ENCODE measurements at regions not wholly inside any gene's neighbourhood (a gene's known extent, or its start where the extent isn't known, plus 50 kb on each side); places are given as distances from the start of the nearest gene placed in this dataset.

- Histone ChIP-seq H3K4ac (ENCODE audit: low read depth, low read length) (no peak overlapping the region), H3K79me1 (ENCODE audit: low read length) (no peaks in the 10 kb centered on the region), H2AK5ac (ENCODE audit: low read length) (no peak overlapping the region), H3K9ac (ENCODE audit: low read length) (no peak overlapping the region), H3K18ac (ENCODE audit: low read length) (no peak overlapping the region), H3K4me1 (ENCODE audit: control insufficient read depth, low read depth, low read length) (no peaks in the 10 kb centered on the region), H3K27ac (ENCODE audit: low read depth, low read length) (no peak overlapping the region), H3K27me3 (ENCODE audit: insufficient read depth, low read length, poor library complexity) (no peaks in the 10 kb centered on the region), H3K36me3 (ENCODE audit: control insufficient read depth, insufficient read depth, low read length) (no peaks in the 10 kb centered on the region), H3K4me3 (ENCODE audit: low read length) (no peak overlapping the region), H3K4me2 (ENCODE audit: low read length) (no peak overlapping the region), H2BK15ac (replicated peaks; ENCODE audit: low read depth) (no peak overlapping the region), H4K5ac (ENCODE audit: low read length) (no peak overlapping the region), H3K79me2 (ENCODE audit: control insufficient read depth, insufficient read depth, low read length) (no peaks in the 10 kb centered on the region), H2BK120ac (ENCODE audit: low read depth, low read length) (no peak overlapping the region), H3K23ac (ENCODE audit: low read length) (no peak overlapping the region), H4K8ac (ENCODE audit: low read depth, low read length) (no peak overlapping the region), H2BK5ac (ENCODE audit: low read length) (no peak overlapping the region), H3K56ac (ENCODE audit: low read length) (no peak overlapping the region)
- WGBS (ENCODE audit: extremely low coverage, insufficient coverage, low lambda C conversion rate), result no CpG with 5 or more reads among the region's 3 CpGs
- no peak for DNase-seq
Measured at GRCh38 chr5:118603278-118603677, 385.1 kb downstream of the DTWD2 start.

- no peak overlapping the region for H2BK120ac ChIP-seq (ENCODE audit: low read depth, low read length)
- DNase-seq, result no peak
- H2AK5ac ChIP-seq (ENCODE audit: low read length), result no peak overlapping the region
- no peak overlapping the region for H3K56ac ChIP-seq (ENCODE audit: low read length)
- no peak overlapping the region for H2BK15ac ChIP-seq (replicated peaks; ENCODE audit: low read depth)
- no peaks in the 10 kb centered on the region for H3K79me1 ChIP-seq (ENCODE audit: low read length)
- no peaks in the 10 kb centered on the region for H3K27me3 ChIP-seq (ENCODE audit: insufficient read depth, low read length, poor library complexity)
- H3K27ac ChIP-seq (ENCODE audit: low read depth, low read length), result no peak overlapping the region
- H3K9ac ChIP-seq (ENCODE audit: low read length), result no peak overlapping the region
- no peaks in the 10 kb centered on the region for H3K36me3 ChIP-seq (ENCODE audit: control insufficient read depth, insufficient read depth, low read length)
- H4K5ac ChIP-seq (ENCODE audit: low read length), result no peak overlapping the region
- H2BK5ac ChIP-seq (ENCODE audit: low read length), result no peak overlapping the region
- H3K4me1 ChIP-seq (ENCODE audit: control insufficient read depth, low read depth, low read length), result no peaks in the 10 kb centered on the region
- H3K4ac ChIP-seq (ENCODE audit: low read depth, low read length), result no peak overlapping the region
- H3K23ac ChIP-seq (ENCODE audit: low read length), result no peak overlapping the region
- WGBS (ENCODE audit: extremely low coverage, insufficient coverage, low lambda C conversion rate), result no CpG with 5 or more reads among the region's 3 CpGs
- H3K79me2 ChIP-seq (ENCODE audit: control insufficient read depth, insufficient read depth, low read length), result no peaks in the 10 kb centered on the region
- no peak overlapping the region for H3K4me2 ChIP-seq (ENCODE audit: low read length)
- no peak overlapping the region for H3K4me3 ChIP-seq (ENCODE audit: low read length)
- H4K8ac ChIP-seq (ENCODE audit: low read depth, low read length), result no peak overlapping the region
- H3K18ac ChIP-seq (ENCODE audit: low read length), result no peak overlapping the region
Measured at GRCh38 chr5:118598311-118598710, 390.0 kb downstream of the DTWD2 start.

- H3K27ac ChIP-seq (ENCODE audit: low read depth, low read length), result no peak overlapping the region
- no peaks in the 10 kb centered on the region for H3K27me3 ChIP-seq (ENCODE audit: insufficient read depth, low read length, poor library complexity)
- no peak overlapping the region for H3K56ac ChIP-seq (ENCODE audit: low read length)
- no peak overlapping the region for H2BK15ac ChIP-seq (replicated peaks; ENCODE audit: low read depth)
- WGBS (ENCODE audit: extremely low coverage, insufficient coverage, low lambda C conversion rate), result no CpG with 5 or more reads among the region's 3 CpGs
- H2BK120ac ChIP-seq (ENCODE audit: low read depth, low read length), result no peak overlapping the region
- no peak overlapping the region for H3K4ac ChIP-seq (ENCODE audit: low read depth, low read length)
- no peak overlapping the region for H3K4me2 ChIP-seq (ENCODE audit: low read length)
- no peak for DNase-seq
- H3K4me3 ChIP-seq (ENCODE audit: low read length), result no peak overlapping the region
- H3K4me1 ChIP-seq (ENCODE audit: control insufficient read depth, low read depth, low read length), result no peaks in the 10 kb centered on the region
- H4K8ac ChIP-seq (ENCODE audit: low read depth, low read length), result no peak overlapping the region
- H2BK5ac ChIP-seq (ENCODE audit: low read length), result no peak overlapping the region
- no peaks in the 10 kb centered on the region for H3K79me2 ChIP-seq (ENCODE audit: control insufficient read depth, insufficient read depth, low read length)
- H3K36me3 ChIP-seq (ENCODE audit: control insufficient read depth, insufficient read depth, low read length), result no peaks in the 10 kb centered on the region
- H3K18ac ChIP-seq (ENCODE audit: low read length), result no peak overlapping the region
- H3K23ac ChIP-seq (ENCODE audit: low read length), result no peak overlapping the region
- no peak overlapping the region for H2AK5ac ChIP-seq (ENCODE audit: low read length)
- H4K5ac ChIP-seq (ENCODE audit: low read length), result no peak overlapping the region
- H3K79me1 ChIP-seq (ENCODE audit: low read length), result no peaks in the 10 kb centered on the region
- H3K9ac ChIP-seq (ENCODE audit: low read length), result no peak overlapping the region
Measured at GRCh38 chr5:118597543-118597942, 390.8 kb downstream of the DTWD2 start.

- Histone ChIP-seq H3K79me2 (ENCODE audit: control insufficient read depth, insufficient read depth, low read length) (no peaks in the 10 kb centered on the region), H2BK5ac (ENCODE audit: low read length) (no peak overlapping the region), H4K5ac (ENCODE audit: low read length) (no peak overlapping the region), H4K8ac (ENCODE audit: low read depth, low read length) (no peak overlapping the region), H3K18ac (ENCODE audit: low read length) (no peak overlapping the region), H3K27me3 (ENCODE audit: insufficient read depth, low read length, poor library complexity) (no peaks in the 10 kb centered on the region), H3K4ac (ENCODE audit: low read depth, low read length) (no peak overlapping the region), H3K27ac (ENCODE audit: low read depth, low read length) (no peak overlapping the region), H3K36me3 (ENCODE audit: control insufficient read depth, insufficient read depth, low read length) (no peaks in the 10 kb centered on the region), H2AK5ac (ENCODE audit: low read length) (no peak overlapping the region), H3K56ac (ENCODE audit: low read length) (no peak overlapping the region), H3K79me1 (ENCODE audit: low read length) (no peaks in the 10 kb centered on the region), H2BK15ac (replicated peaks; ENCODE audit: low read depth) (no peak overlapping the region), H3K23ac (ENCODE audit: low read length) (no peak overlapping the region), H3K9ac (ENCODE audit: low read length) (no peak overlapping the region), H3K4me1 (ENCODE audit: control insufficient read depth, low read depth, low read length) (no peaks in the 10 kb centered on the region), H3K4me3 (ENCODE audit: low read length) (no peak overlapping the region), H2BK120ac (ENCODE audit: low read depth, low read length) (no peak overlapping the region), H3K4me2 (ENCODE audit: low read length) (no peak overlapping the region)
- no peak for DNase-seq
- whole genome bisulfite sequencing (ENCODE audit: extremely low coverage, insufficient coverage, low lambda C conversion rate), result no CpG with 5 or more reads among the region's 4 CpGs
Measured at GRCh38 chr5:118596255-118596654, 392.1 kb downstream of the DTWD2 start.

GRCh38 chr5:118593003-118593328 lies 395.4 kb downstream of the DTWD2 start:
- Histone ChIP-seq H2BK15ac (replicated peaks; ENCODE audit: low read depth) (no peak overlapping the region), H4K8ac (ENCODE audit: low read depth, low read length) (no peak overlapping the region), H3K27ac (ENCODE audit: low read depth, low read length) (no peak overlapping the region), H3K79me1 (ENCODE audit: low read length) (no peaks in the 10 kb centered on the region), H3K23ac (ENCODE audit: low read length) (no peak overlapping the region), H2BK120ac (ENCODE audit: low read depth, low read length) (no peak overlapping the region), H3K4me2 (ENCODE audit: low read length) (no peak overlapping the region), H3K79me2 (ENCODE audit: control insufficient read depth, insufficient read depth, low read length) (no peaks in the 10 kb centered on the region), H3K36me3 (ENCODE audit: control insufficient read depth, insufficient read depth, low read length) (no peaks in the 10 kb centered on the region), H3K18ac (ENCODE audit: low read length) (no peak overlapping the region), H3K56ac (ENCODE audit: low read length) (no peak overlapping the region), H3K4ac (ENCODE audit: low read depth, low read length) (no peak overlapping the region), H2BK5ac (ENCODE audit: low read length) (no peak overlapping the region), H3K4me1 (ENCODE audit: control insufficient read depth, low read depth, low read length) (no peaks in the 10 kb centered on the region), H3K9ac (ENCODE audit: low read length) (no peak overlapping the region), H2AK5ac (ENCODE audit: low read length) (no peak overlapping the region), H4K5ac (ENCODE audit: low read length) (no peak overlapping the region), H3K4me3 (ENCODE audit: low read length) (no peak overlapping the region), H3K27me3 (ENCODE audit: insufficient read depth, low read length, poor library complexity) (no peaks in the 10 kb centered on the region)
- peak; percentile 40 for DNase-seq
- WGBS (ENCODE audit: extremely low coverage, insufficient coverage, low lambda C conversion rate), result no CpG with 5 or more reads among the region's 1 CpG

GRCh38 chr5:118592229-118593002 lies 395.9 kb downstream of the DTWD2 start:
- H3K27ac ChIP-seq (ENCODE audit: low read depth, low read length), result no peak overlapping the region
- H3K4me1 ChIP-seq (ENCODE audit: control insufficient read depth, low read depth, low read length), result no peaks in the 10 kb centered on the region
- H2BK5ac ChIP-seq (ENCODE audit: low read length), result no peak overlapping the region
- no peak overlapping the region for H3K18ac ChIP-seq (ENCODE audit: low read length)
- H2AK5ac ChIP-seq (ENCODE audit: low read length), result no peak overlapping the region
- H3K36me3 ChIP-seq (ENCODE audit: control insufficient read depth, insufficient read depth, low read length), result no peaks in the 10 kb centered on the region
- H3K4me2 ChIP-seq (ENCODE audit: low read length), result no peak overlapping the region
- H3K79me2 ChIP-seq (ENCODE audit: control insufficient read depth, insufficient read depth, low read length), result no peaks in the 10 kb centered on the region
- H4K5ac ChIP-seq (ENCODE audit: low read length), result no peak overlapping the region
- H3K4ac ChIP-seq (ENCODE audit: low read depth, low read length), result no peak overlapping the region
- no peaks in the 10 kb centered on the region for H3K79me1 ChIP-seq (ENCODE audit: low read length)
- no peak overlapping the region for H2BK15ac ChIP-seq (replicated peaks; ENCODE audit: low read depth)
- no peak overlapping the region for H3K23ac ChIP-seq (ENCODE audit: low read length)
- H3K9ac ChIP-seq (ENCODE audit: low read length), result no peak overlapping the region
- DNase-seq, result no peak
- no CpG with 5 or more reads among the region's 5 CpGs for WGBS (ENCODE audit: extremely low coverage, insufficient coverage, low lambda C conversion rate)
- no peak overlapping the region for H3K56ac ChIP-seq (ENCODE audit: low read length)
- H3K27me3 ChIP-seq (ENCODE audit: insufficient read depth, low read length, poor library complexity), result no peaks in the 10 kb centered on the region
- no peak overlapping the region for H2BK120ac ChIP-seq (ENCODE audit: low read depth, low read length)
- H4K8ac ChIP-seq (ENCODE audit: low read depth, low read length), result no peak overlapping the region
- no peak overlapping the region for H3K4me3 ChIP-seq (ENCODE audit: low read length)
